Transverse colon (tissue), 4 donors: ENCODE measurements at regions not wholly inside any gene's neighbourhood (a gene's known extent, or its start where the extent isn't known, plus 50 kb on each side); places are given as distances from the start of the nearest gene placed in this dataset.

ENCODE experiments used
- DNase-seq: peaks from one replicate; pipeline ENCODE4 v3.0.0-alpha.2; 2019
- H3K27ac ChIP-seq, 4 donors: fragments of 200-600 bp; sonication (generic); 2 replicates each; pipeline ENCODE4 v1.5.1; 2016 to 2018; ENCODE audit warnings: inconsistent platforms in 4 of 4
- H3K27me3 ChIP-seq: fragments of 200-600 bp; sonication (generic); 2 replicates; pipeline ENCODE4 v1.5.1; 2017; ENCODE audit warnings: inconsistent platforms
- H3K36me3 ChIP-seq, 4 donors: fragments of 200-600 bp; sonication (generic); 2 replicates each; pipeline ENCODE4 v1.5.1; 2017 to 2019; ENCODE audit warnings: inconsistent platforms in 4 of 4
- H3K4me1 ChIP-seq, 4 donors: fragments of 200-600 bp; sonication (generic); 2 replicates each; pipeline ENCODE4 v1.5.1; 2017 to 2020; ENCODE audit warnings: inconsistent platforms in 4 of 4
- H3K4me3 ChIP-seq, 4 donors: fragments of 200-600 bp; sonication (generic); 1 replicate in 1 of 4; 2 replicates in 3 of 4; pipeline versions ENCODE4 v1.5.1 to v1.6.1; 2017 to 2019; ENCODE audit warnings: inconsistent platforms in 4 of 4
- H3K9me3 ChIP-seq, 2 donors: fragments of 200-600 bp; sonication (generic); 2 replicates each; pipeline ENCODE4 v1.5.1; 2017 to 2019; ENCODE audit warnings: inconsistent platforms in 2 of 2
- EP300 ChIP-seq: sonication (generic); formaldehyde crosslinking; IDR thresholded peaks from one replicate; pipeline ENCODE4 v1.6.1; 2017; ENCODE audit warnings: antibody characterized with exemption, low read depth
- POLR2A ChIP-seq: fragments of 450-650 bp; IDR thresholded peaks from one replicate; pipeline ENCODE4 v1.6.1; 2016; ENCODE audit warnings: antibody characterized with exemption, mild to moderate bottlenecking, moderate library complexity
- POLR2AphosphoS5 ChIP-seq, 3 donors: sonication (generic); formaldehyde crosslinking; IDR thresholded peaks; one replicate each; pipeline ENCODE4 v1.6.1; 2016; ENCODE audit warnings: antibody characterized with exemption in 3 of 3
- WGBS, 2 donors: methylation state at CpG; one replicate each; pipeline ENCODE4 v1.1.5; 2018; ENCODE audit warnings: low coverage in 1 of 2; 5-methylcytosine and 5-hydroxymethylcytosine counted together
- in situ Hi-C, 4 donors: fragments of 200-750 bp; cut with MboI; loops; one replicate each; pipeline versions ENCODE4 v1.15.0 to v1.15.1; 2017; ENCODE audit warnings: low sequenced_read_pairs in 3 of 4, low pct_ligation_motif_present in 1 of 4, low pct_unique_long_range_greater_than_20kb in 1 of 4
- intact Hi-C: fragments of 100-400 bp; cut with DNase I; formaldehyde crosslinking; loops from one replicate; pipeline ENCODE4 v1.15.1; 2023; ENCODE audit warnings: low total_unique reads
- TF ChIP-seq, protein P1 (sequence below), 5 experiments: fragments of 200-600 bp in 3 of 5; fragments of 450-650 bp in 2 of 5; sonication (generic) in 3 of 5; IDR thresholded peaks; 1 replicate in 2 of 5; 2 replicates in 3 of 5; pipeline ENCODE4 v1.5.1; 2016 to 2017; ENCODE audit warnings: antibody characterized with exemption in 5 of 5, inconsistent platforms in 3 of 5, mild to moderate bottlenecking in 2 of 5, moderate library complexity in 1 of 5

DNA sequence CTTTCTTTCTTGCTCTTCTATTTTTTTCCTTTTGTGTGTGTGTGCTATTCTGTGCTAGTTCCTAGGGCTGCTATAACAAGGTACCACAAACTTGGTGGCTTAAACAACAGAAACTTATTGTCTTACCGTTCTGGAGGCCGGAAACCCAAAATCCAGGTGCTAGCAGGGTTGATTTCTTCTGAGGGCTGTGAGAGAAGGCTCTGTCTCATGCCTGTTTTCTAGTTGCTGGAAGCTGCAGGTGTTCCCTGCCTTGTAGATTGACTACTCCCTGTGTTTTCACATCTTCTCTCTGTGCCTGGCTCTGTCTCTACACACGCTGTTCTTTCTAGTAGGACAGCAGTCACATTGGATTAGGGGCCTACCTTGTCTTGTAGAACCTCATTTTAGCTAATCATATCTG is 150.9 kb upstream of the DSCAM start:
- TF ChIP-seq POLR2A (no peak), EP300 (no peak), POLR2AphosphoS5 (IDR thresholded peaks at IDR 0.05) (no peak)
- TF ChIP-seq, protein P1, sequence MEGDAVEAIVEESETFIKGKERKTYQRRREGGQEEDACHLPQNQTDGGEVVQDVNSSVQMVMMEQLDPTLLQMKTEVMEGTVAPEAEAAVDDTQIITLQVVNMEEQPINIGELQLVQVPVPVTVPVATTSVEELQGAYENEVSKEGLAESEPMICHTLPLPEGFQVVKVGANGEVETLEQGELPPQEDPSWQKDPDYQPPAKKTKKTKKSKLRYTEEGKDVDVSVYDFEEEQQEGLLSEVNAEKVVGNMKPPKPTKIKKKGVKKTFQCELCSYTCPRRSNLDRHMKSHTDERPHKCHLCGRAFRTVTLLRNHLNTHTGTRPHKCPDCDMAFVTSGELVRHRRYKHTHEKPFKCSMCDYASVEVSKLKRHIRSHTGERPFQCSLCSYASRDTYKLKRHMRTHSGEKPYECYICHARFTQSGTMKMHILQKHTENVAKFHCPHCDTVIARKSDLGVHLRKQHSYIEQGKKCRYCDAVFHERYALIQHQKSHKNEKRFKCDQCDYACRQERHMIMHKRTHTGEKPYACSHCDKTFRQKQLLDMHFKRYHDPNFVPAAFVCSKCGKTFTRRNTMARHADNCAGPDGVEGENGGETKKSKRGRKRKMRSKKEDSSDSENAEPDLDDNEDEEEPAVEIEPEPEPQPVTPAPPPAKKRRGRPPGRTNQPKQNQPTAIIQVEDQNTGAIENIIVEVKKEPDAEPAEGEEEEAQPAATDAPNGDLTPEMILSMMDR (IDR thresholded peaks at IDR 0.05): no peak
- in situ Hi-C loops (no loop called here), intact Hi-C loops (no loop called here)
- no peak for DNase-seq
- Histone ChIP-seq H3K4me1 (no peaks in the 10 kb centered on the region), H3K27me3 (no peaks in the 10 kb centered on the region), H3K27ac (no peak overlapping the region), H3K9me3 (peaks cover 0 to 9% of the 10 kb centered on the region in 2 donors), H3K4me3 (no peak overlapping the region), H3K36me3 (no peaks in the 10 kb centered on the region)
- 60 to 75% methylated on average over 1 to 3 of the region's 3 CpGs for WGBS, 2 donors

DNA sequence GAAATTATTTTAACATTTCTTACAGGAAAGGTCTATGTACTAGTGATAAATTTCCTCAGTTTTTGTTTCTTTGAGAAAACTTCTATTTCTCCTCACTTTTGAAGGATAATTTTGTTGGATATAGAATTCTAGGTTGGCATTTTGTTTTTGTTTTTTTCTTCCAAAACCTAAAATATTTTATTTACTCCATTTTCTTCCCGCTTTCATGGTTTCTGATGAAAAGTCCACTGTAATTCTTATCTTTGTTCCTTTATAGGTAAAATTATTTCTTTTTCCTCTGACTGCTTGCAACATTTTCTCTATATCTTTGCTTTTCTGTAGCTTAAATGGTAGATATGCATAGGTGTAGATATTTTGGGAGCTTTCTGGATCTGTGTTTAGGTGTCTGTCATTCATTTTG is 153.9 kb upstream of the DSCAM start:
- DNase-seq: no peak
- intact Hi-C loops: no loop called here
- Histone ChIP-seq H3K4me3 (no peak overlapping the region), H3K27me3 (no peaks in the 10 kb centered on the region), H3K36me3 (no peaks in the 10 kb centered on the region), H3K9me3 (peaks cover 0 to 9% of the 10 kb centered on the region in 2 donors), H3K4me1 (no peaks in the 10 kb centered on the region), H3K27ac (no peak overlapping the region)
- in situ Hi-C loops: no loop called here
- TF ChIP-seq, protein P1 (IDR thresholded peaks at IDR 0.05): no peak
- TF ChIP-seq POLR2A: no peak
- TF ChIP-seq EP300: no peak
- no peak for TF ChIP-seq POLR2AphosphoS5 (IDR thresholded peaks at IDR 0.05)
- WGBS, 2 donors: 100% methylated on average over 1 of the region's 1 CpG; no CpG with 5 or more reads in 1 of the 2 donors

DNA sequence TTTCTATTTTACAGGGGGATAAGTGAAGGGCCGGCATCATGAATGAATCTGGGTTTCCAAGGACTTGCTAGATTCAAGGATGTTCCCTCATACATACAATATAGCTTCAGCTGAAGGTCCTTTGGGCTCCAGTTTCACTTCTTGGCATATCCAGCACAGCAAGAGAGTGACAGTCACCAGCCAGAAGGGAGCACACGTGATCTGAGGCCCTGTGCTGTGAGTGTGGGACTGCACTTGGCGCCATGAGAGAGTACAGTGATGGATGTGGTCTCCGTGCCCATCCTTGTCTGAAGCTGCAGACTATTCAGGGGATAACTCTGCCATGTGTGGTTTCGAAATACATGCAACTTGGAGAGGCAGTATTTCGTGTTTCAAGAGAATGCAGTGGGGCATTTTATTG is 159.7 kb upstream of the DSCAM start:
- TF ChIP-seq, protein P1 (IDR thresholded peaks at IDR 0.05): no peak
- TF ChIP-seq POLR2A: no peak
- TF ChIP-seq EP300: no peak
- no peak for TF ChIP-seq POLR2AphosphoS5 (IDR thresholded peaks at IDR 0.05)
- Histone ChIP-seq H3K4me1 (no peaks in the 10 kb centered on the region), H3K27me3 (no peaks in the 10 kb centered on the region), H3K9me3 (peaks cover 0 to under 1% of the 10 kb centered on the region in 2 donors), H3K4me3 (no peak overlapping the region), H3K27ac (no peak overlapping the region), H3K36me3 (no peaks in the 10 kb centered on the region)
- WGBS, 2 donors: 73 to 74% methylated on average over 4 to 6 of the region's 6 CpGs
- DNase-seq: no peak
- intact Hi-C loops: no loop called here
- in situ Hi-C loops: no loop called here

DNA sequence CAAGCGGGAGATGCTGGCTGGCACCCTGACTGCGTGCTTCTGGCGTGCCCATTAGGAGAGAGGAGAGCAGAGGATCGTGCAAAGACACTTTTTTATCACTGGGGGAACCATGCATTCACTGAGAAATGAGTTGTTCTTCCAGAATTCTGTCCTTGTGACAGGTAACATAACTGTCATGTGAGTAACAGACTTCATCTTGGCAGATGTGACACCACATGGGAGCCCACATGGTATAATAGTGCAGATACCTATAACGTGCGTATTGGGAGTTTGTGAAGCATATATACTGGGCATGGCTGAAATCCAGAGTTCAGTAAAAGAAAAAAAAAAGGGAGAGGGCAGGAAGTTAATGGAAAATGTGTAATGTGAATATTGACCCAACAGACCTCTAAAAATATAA is 159.6 kb upstream of the BACE2 start:
- Histone ChIP-seq H3K27ac (no peak overlapping the region), H3K4me1 (no peaks in the 10 kb centered on the region), H3K36me3 (no peaks in the 10 kb centered on the region), H3K9me3 (no peaks in the 10 kb centered on the region), H3K4me3 (no peak overlapping the region), H3K27me3 (no peaks in the 10 kb centered on the region)
- TF ChIP-seq, protein P1 (IDR thresholded peaks at IDR 0.05): no peak
- TF ChIP-seq EP300 (no peak), POLR2A (no peak), POLR2AphosphoS5 (IDR thresholded peaks at IDR 0.05) (no peak)
- in situ Hi-C loops (no loop called here), intact Hi-C loops (no loop called here)
- 74% methylated on average over 6 of the region's 6 CpGs; no CpG with 5 or more reads in 1 of the 2 donors for WGBS, 2 donors
- DNase-seq: no peak
